GM10266 (cell line): ENCODE measurements at regions not wholly inside any gene's neighbourhood (a gene's known extent, or its start where the extent isn't known, plus 50 kb on each side); places are given as distances from the start of the nearest gene placed in this dataset.

Experiments
- DNase-seq: peaks from one replicate; pipeline ENCODE4 v3.0.0; 2012; ENCODE audit errors: extremely low spot score
- TF ChIP-seq, protein P1 (sequence below): IDR thresholded peaks from 2 replicates; pipeline ENCODE4 v1.5.1; 2012; ENCODE audit warnings: mild to moderate bottlenecking, low read depth; ENCODE audit not compliant: control insufficient read depth, insufficient read depth; ENCODE audit errors: missing control alignments

DNA sequence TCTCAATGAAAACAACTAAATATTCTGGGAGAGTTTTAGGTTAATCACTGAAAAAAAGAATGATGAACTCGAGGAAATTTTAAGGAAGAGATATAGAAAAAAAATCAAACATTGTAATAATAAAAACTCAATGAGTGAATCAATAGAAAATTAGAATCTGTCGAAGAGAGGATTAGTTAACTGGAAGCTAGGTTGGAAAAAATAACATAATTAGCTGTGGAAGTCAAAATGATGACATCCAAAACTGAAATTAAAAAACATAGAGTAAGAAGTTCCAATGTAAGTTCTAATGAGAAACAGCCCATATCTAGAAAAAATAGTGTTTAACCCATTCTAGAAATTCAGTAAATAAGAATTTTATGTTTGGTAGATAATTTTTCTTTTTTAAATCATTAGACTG, 299.3 kb upstream of the RARB start:
- TF ChIP-seq, protein P1, sequence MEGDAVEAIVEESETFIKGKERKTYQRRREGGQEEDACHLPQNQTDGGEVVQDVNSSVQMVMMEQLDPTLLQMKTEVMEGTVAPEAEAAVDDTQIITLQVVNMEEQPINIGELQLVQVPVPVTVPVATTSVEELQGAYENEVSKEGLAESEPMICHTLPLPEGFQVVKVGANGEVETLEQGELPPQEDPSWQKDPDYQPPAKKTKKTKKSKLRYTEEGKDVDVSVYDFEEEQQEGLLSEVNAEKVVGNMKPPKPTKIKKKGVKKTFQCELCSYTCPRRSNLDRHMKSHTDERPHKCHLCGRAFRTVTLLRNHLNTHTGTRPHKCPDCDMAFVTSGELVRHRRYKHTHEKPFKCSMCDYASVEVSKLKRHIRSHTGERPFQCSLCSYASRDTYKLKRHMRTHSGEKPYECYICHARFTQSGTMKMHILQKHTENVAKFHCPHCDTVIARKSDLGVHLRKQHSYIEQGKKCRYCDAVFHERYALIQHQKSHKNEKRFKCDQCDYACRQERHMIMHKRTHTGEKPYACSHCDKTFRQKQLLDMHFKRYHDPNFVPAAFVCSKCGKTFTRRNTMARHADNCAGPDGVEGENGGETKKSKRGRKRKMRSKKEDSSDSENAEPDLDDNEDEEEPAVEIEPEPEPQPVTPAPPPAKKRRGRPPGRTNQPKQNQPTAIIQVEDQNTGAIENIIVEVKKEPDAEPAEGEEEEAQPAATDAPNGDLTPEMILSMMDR: no peak
- no peak for DNase-seq

DNA sequence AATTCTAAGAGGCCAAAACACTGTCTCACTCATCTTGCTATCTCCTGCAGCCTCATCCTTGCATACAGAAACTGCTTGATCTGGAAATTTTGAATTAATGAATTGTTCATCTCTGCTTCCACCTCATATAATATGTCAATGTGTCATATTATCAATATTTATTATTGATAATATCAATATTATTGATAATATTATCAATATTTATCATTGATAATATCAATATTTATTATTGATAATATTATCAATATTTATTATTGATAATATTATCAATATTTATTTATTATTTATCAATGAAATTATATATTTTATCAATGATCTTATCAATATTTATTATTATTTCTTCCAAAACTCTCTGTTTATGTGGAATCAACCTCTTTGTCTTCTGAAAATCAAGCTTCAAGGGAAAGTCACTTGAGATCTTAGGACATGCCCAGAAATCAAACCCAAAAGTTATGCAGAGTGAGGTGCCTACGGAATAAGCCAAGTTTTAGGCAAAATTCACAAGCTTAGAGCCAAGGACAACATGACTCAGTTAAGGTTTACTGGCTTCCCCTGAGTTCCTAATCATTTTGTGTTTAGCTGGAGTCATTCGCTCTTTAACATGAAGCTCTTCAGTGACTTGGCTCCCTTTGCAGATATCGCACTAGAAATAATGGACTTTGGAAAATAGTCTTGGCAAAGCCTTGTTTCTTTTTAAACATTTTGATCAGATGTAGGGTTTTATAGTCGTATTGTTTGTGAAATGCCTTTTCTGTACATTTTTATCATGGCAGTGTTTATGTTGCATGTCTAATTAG, 297.1 kb upstream of the RARB start:
- no peak for DNase-seq
- TF ChIP-seq, protein P1: no peak

DNA sequence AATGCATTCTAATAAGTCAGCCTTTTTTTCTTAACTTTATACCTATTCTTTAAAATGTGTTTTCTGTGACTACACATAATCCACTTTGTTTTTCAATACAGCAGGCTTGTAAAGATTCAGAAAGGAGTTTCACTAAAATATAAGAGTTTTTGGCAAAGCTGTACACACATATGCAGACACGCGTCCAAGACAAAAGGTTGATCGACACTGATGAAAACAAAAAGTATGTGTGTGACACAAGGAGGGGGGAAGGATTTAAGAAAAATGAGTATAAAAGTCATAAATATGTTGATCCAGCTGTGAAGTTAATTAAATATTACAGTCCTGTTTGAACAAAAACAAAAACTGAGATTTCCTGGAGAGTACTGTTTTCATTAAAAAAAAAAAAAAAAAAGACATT, 294.5 kb upstream of the RARB start:
- DNase-seq: no peak
- TF ChIP-seq, protein P1: no peak

DNA sequence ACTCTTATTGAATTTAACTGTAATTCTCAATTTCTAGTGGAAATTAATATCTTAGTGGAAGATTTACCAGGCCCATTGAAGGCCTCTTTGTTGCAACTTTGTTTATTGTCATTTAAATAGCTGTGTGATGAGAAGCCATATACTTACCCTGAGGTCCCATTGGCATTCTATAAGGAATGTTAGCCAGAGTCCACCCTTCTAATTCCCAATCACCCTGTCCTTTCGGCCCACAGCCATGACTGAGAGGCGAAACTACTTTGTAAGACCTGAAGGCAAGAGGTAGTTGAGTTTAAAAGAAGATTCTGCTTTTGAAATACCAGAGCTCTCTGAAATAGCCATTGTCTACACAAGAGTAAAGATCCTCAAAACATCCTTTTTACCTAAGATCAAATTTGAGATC, 290.5 kb upstream of the RARB start:
- TF ChIP-seq, protein P1: no peak
- DNase-seq: no peak

DNA sequence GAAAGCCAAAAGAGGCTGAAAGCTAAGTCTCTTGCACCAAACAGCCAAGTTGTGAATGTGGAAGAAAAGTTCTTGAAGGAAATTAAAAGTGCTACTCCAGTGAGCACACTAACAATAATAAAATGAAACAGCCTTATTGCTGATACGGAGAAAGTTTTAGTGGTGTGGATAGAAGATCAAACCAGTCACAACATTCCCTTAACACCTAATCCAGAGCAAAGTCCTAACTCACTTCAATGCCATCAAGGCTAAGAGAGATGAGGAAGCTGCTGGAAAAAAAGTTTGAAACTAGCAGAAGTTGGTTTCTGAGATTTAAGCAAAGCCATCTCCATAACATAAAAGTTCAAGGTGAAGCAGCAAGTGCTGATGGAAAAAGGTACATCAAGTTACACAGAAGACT, 288.8 kb upstream of the RARB start:
- TF ChIP-seq, protein P1: no peak
- no peak for DNase-seq

DNA sequence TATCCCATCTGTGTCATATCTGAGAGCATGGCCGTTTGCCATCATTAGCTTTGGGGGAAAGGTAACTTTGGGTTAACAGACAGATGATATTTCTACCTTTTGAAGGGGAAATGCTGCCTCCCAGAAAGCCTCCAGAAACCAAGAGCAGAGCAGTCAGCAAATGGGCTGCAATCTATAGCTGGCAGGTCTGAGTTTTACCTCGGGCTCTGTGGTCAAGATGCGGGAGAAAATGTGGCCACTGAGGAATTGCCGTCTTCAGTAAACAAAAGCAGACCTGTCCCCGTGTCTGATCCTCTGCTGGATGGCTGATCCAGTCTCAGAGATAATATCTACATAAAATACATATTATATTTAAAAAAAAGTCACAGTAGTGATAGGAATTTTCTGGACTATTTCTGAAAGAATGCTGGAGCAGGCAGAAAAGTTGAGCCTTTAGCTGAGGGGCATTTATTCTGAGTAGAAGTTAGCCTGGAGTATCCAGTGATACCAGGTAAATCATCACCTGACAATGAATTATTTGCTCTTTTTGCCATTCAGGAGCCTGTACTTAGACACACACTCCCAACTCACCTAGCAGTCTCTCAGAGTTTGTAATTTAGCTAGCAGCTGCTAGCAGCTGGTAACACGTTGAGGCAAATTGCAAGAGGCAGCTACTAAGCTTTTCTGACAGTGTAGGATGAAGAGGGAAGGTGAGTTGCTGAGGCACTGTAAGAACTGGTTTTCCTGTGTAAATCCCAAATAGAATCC, 285.3 kb upstream of the RARB start:
- no peak for DNase-seq
- TF ChIP-seq, protein P1: no peak
